Activated CD4-positive, alpha-beta T cell treated with anti-CD3 and anti-CD28 coated beads, Interleukin-2, Interleukin-4, amounts not matched to agents 100 ng/mL and 50 ng/mL, durations not matched to agents 16 hours and 8 hours (primary cell): ENCODE measurements at regions not wholly inside any gene's neighbourhood (a gene's known extent, or its start where the extent isn't known, plus 50 kb on each side); places are given as distances from the start of the nearest gene placed in this dataset.

ENCODE experiments used
- DNase-seq: peaks from one replicate; pipeline ENCODE4 v3.0.0-alpha.2; 2020; ENCODE audit warnings: low spot score

DNA sequence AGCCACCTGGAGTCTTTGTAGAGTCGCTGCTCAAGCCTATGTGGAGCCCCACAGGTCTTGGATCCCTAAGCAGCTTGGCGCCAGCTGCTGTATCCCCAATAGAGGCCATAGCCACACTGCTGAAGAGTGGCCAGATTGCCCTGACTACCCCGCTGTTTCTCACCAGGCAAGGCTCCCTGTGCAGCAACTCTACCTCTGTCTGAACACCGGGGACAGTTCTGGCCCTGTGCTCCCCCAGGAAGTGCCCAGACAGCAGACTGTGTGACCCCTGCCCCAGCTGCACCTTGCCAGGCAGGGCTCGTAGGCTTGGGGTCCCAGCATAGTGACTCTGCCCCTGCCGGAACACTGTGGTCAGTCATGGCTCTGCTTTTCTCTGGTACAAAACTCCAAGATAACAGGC, 53.5 kb upstream of the GALNT13 start:
- no peak for DNase-seq

- no peak for DNase-seq
Measured at GRCh38 chr2:153819074-153819473, 52.6 kb upstream of the GALNT13 start.

DNA sequence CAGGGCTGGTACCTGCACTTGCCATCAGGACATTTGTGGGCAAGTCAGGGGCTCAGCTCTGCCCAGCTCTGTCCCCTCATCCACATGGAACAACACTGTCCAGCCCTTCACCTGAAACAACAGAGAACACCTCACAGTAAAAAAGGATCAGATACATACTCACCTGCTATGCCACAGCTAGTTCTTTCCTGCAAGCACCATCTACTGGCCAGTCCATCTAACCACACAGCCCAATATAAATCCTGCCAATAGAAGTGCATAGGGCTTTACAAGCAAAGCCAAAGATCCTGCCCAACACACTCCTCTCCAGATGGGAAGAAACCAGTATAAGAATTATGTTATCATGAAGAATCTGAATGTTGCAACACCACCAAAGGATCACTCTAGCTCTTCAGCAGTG, 52.2 kb upstream of the GALNT13 start:
- DNase-seq: no peak
